HG02884 (cell line): ENCODE measurements at regions not wholly inside any gene's neighbourhood (a gene's known extent, or its start where the extent isn't known, plus 50 kb on each side); places are given as distances from the start of the nearest gene placed in this dataset.

ENCODE experiments used
- ATAC-seq: cut with Tn5 transposase; IDR thresholded peaks from one replicate; pipeline ENCODE4 v1.9.1; 2021; ENCODE audit warnings: mild to moderate bottlenecking, moderate library complexity; ENCODE audit not compliant: unreplicated experiment

- ATAC-seq = no peak
Observed at GRCh38 chr12:14148489-14149270, 167.3 kb upstream of the GRIN2B start.

GRCh38 chr12:14153803-14154202, 172.4 kb upstream of the GRIN2B start:
- no peak for ATAC-seq

GRCh38 chr12:14156606-14157005, 175.2 kb upstream of the GRIN2B start:
- ATAC-seq = no peak

- peak; percentile 96 for ATAC-seq
Observed at GRCh38 chr12:14157088-14157747, 175.8 kb upstream of the GRIN2B start.

- no peak for ATAC-seq
Observed at GRCh38 chr12:14164266-14164665, 182.9 kb upstream of the GRIN2B start.

GRCh38 chr12:14167005-14167628, 185.7 kb upstream of the GRIN2B start:
- no peak for ATAC-seq

- ATAC-seq = no peak
Observed at GRCh38 chr12:14169281-14169680, 187.9 kb upstream of the GRIN2B start.

GRCh38 chr12:14171106-14171505, 189.7 kb upstream of the GRIN2B start:
- peak; percentile 66 for ATAC-seq

GRCh38 chr12:14175206-14175605, 190.3 kb upstream of the ATF7IP start:
- ATAC-seq = no peak

- peak; percentile 68 for ATAC-seq
Observed at GRCh38 chr12:14185427-14186192, 179.9 kb upstream of the ATF7IP start.

- no peak for ATAC-seq
Observed at GRCh38 chr12:14186193-14186502, 179.3 kb upstream of the ATF7IP start.

- ATAC-seq = no peak
Observed at GRCh38 chr12:14187002-14187401, 178.5 kb upstream of the ATF7IP start.

GRCh38 chr12:14187966-14188365, 177.5 kb upstream of the ATF7IP start:
- no peak for ATAC-seq

GRCh38 chr12:14188744-14189143, 176.7 kb upstream of the ATF7IP start:
- ATAC-seq = no peak

- ATAC-seq = no peak
Observed at GRCh38 chr12:14190694-14191093, 174.8 kb upstream of the ATF7IP start.

- no peak for ATAC-seq
Observed at GRCh38 chr12:14191612-14192011, 173.9 kb upstream of the ATF7IP start.

GRCh38 chr12:14193639-14194038, 171.8 kb upstream of the ATF7IP start:
- no peak for ATAC-seq

GRCh38 chr12:14194572-14194971, 170.9 kb upstream of the ATF7IP start:
- no peak for ATAC-seq

GRCh38 chr12:14199455-14200198, 165.9 kb upstream of the ATF7IP start:
- ATAC-seq = no peak

GRCh38 chr12:14200598-14200997, 164.9 kb upstream of the ATF7IP start:
- ATAC-seq = no peak

GRCh38 chr12:14201291-14201690, 164.2 kb upstream of the ATF7IP start:
- no peak for ATAC-seq
